Esophagus muscularis mucosa (tissue), 4 donors: ENCODE measurements at regions not wholly inside any gene's neighbourhood (a gene's known extent, or its start where the extent isn't known, plus 50 kb on each side); places are given as distances from the start of the nearest gene placed in this dataset.

Source experiments
- CTCF ChIP-seq, 3 experiments: fragments of 200-600 bp in 2 of 3; fragments of 450-650 bp in 1 of 3; sonication (generic) in 2 of 3; IDR thresholded peaks; one replicate each; pipeline ENCODE4 v1.5.1; 2017 to 2019; ENCODE audit warnings: antibody characterized with exemption in 3 of 3, mild to moderate bottlenecking in 2 of 3, moderate library complexity in 1 of 3
- EP300 ChIP-seq: sonication (generic); formaldehyde crosslinking; IDR thresholded peaks from one replicate; pipeline ENCODE4 v1.6.1; 2017; ENCODE audit warnings: antibody characterized with exemption
- POLR2A ChIP-seq: fragments of 450-650 bp; IDR thresholded peaks from one replicate; pipeline ENCODE4 v1.6.1; 2017; ENCODE audit warnings: antibody characterized with exemption, moderate library complexity, mild to moderate bottlenecking, low read depth
- POLR2AphosphoS5 ChIP-seq, 2 donors: sonication (generic); formaldehyde crosslinking; IDR thresholded peaks; one replicate each; pipeline ENCODE4 v1.6.1; 2017; ENCODE audit warnings: antibody characterized with exemption in 2 of 2

GRCh38 chr2:16111838-16112210, 171.5 kb downstream of the MYCN start:
- no peak for TF ChIP-seq CTCF (IDR thresholded peaks at IDR 0.05)
- TF ChIP-seq POLR2AphosphoS5 (IDR thresholded peaks at IDR 0.05), result no peak
- TF ChIP-seq POLR2A, result no peak
- TF ChIP-seq EP300, result no peak
